ENCODE measurements at regions not wholly inside any gene's neighbourhood (a gene's known extent, or its start where the extent isn't known, plus 50 kb on each side); places are given as distances from the start of the nearest gene placed in this dataset.

DNA sequence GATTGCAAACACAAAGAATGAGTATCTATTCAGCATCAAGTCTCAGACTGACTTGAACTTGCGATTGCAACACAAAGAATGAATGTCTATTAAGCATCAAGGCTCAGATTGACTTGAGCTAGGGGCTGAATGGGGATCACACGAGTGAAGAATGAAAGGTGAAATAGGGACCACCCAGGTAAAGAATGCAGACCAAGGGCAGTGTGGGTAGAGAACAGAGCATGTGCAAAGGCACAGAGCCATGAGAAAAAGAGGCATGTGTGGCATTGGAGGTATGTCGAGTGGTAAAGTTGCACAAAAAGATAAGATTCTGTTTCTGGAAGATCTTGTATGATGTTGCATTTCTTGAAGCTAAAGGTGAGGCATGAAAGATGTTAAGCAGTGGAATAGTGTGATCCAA, 119.4 kb upstream of the GPR149 start:
- WGBS, 3 donors = 67 to 77% (median 77%) methylated on average over 3 of the region's 3 CpGs
- H3K27me3 ChIP-seq = no peaks in the 10 kb centered on the region
- H3K36me3 ChIP-seq = no peaks in the 10 kb centered on the region
- DNase-seq = no peak
- no peaks in the 10 kb centered on the region for H3K4me1 ChIP-seq (ENCODE audit: insufficient read depth)
- TF ChIP-seq, protein P1, sequence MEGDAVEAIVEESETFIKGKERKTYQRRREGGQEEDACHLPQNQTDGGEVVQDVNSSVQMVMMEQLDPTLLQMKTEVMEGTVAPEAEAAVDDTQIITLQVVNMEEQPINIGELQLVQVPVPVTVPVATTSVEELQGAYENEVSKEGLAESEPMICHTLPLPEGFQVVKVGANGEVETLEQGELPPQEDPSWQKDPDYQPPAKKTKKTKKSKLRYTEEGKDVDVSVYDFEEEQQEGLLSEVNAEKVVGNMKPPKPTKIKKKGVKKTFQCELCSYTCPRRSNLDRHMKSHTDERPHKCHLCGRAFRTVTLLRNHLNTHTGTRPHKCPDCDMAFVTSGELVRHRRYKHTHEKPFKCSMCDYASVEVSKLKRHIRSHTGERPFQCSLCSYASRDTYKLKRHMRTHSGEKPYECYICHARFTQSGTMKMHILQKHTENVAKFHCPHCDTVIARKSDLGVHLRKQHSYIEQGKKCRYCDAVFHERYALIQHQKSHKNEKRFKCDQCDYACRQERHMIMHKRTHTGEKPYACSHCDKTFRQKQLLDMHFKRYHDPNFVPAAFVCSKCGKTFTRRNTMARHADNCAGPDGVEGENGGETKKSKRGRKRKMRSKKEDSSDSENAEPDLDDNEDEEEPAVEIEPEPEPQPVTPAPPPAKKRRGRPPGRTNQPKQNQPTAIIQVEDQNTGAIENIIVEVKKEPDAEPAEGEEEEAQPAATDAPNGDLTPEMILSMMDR (IDR thresholded peaks at IDR 0.05) = no peak
- TF ChIP-seq POLR2A (IDR thresholded peaks at IDR 0.05) = no peak
- no peak for TF ChIP-seq EP300 (IDR thresholded peaks at IDR 0.05)
- H3K4me3 ChIP-seq = no peak overlapping the region
- intact Hi-C loops (cut with DNase I) = no loop called here
- no peaks in the 10 kb centered on the region for H3K9me3 ChIP-seq
- no peak overlapping the region for H3K27ac ChIP-seq

DNA sequence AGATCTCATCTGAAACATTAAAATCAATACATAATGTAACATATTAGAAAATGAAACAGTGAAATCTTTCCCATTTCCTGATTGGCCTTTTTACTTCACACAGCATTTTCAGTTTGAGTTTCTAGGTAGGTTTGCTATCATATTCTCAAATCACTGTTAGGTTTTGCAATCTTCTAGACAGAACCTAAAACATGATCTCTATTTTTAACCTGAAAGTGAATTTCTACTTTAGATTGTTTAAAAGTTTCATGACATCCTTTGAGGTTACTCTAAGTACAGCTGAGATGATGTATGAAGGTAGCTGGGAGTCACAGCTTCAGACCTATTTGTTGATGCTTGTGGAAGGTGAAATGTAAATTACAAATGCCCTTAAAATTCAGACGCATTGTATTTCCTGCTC, 118.4 kb upstream of the GPR149 start:
- no peak overlapping the region for H3K27ac ChIP-seq
- no peak for DNase-seq
- intact Hi-C loops (cut with DNase I) = no loop called here
- no peak for TF ChIP-seq EP300 (IDR thresholded peaks at IDR 0.05)
- TF ChIP-seq, protein P1 (IDR thresholded peaks at IDR 0.05) = no peak
- TF ChIP-seq POLR2A (IDR thresholded peaks at IDR 0.05) = no peak
- H3K4me1 ChIP-seq (ENCODE audit: insufficient read depth) = no peaks in the 10 kb centered on the region
- no peaks in the 10 kb centered on the region for H3K27me3 ChIP-seq
- H3K36me3 ChIP-seq = no peaks in the 10 kb centered on the region
- no peak overlapping the region for H3K4me3 ChIP-seq
- WGBS, 3 donors = 50 to 58% (median 55%) methylated on average over 1 of the region's 1 CpG
- H3K9me3 ChIP-seq = no peaks in the 10 kb centered on the region

DNA sequence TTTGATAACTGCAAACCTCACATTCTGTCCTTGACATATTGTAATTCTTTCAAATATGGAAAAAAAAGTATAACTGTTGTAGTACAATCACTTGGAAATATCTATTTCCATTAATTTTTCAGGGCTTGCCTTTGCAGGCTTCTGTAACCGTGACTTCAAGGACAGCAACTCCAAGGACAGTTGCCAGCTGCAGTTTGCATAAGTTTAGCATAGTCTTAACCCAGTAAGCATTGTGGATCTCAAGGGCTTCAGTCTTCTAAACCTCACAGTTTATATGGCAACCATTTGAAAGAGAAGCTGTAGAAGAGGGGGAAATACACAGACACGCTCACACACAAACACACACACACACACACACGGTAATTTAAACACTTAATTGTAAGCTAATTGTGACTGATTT, 112.8 kb upstream of the GPR149 start:
- H3K4me3 ChIP-seq = no peak overlapping the region
- no peak for DNase-seq
- no peaks in the 10 kb centered on the region for H3K27me3 ChIP-seq
- H3K36me3 ChIP-seq = no peaks in the 10 kb centered on the region
- H3K4me1 ChIP-seq (ENCODE audit: insufficient read depth) = no peaks in the 10 kb centered on the region
- no peaks in the 10 kb centered on the region for H3K9me3 ChIP-seq
- 37 to 51% (median 39%) methylated on average over 3 of the region's 3 CpGs for WGBS, 3 donors
- H3K27ac ChIP-seq = no peak overlapping the region
- TF ChIP-seq, protein P1 (IDR thresholded peaks at IDR 0.05) = no peak
- TF ChIP-seq POLR2A (IDR thresholded peaks at IDR 0.05) (no peak), EP300 (IDR thresholded peaks at IDR 0.05) (no peak)
- intact Hi-C loops (cut with DNase I) = no loop called here

DNA sequence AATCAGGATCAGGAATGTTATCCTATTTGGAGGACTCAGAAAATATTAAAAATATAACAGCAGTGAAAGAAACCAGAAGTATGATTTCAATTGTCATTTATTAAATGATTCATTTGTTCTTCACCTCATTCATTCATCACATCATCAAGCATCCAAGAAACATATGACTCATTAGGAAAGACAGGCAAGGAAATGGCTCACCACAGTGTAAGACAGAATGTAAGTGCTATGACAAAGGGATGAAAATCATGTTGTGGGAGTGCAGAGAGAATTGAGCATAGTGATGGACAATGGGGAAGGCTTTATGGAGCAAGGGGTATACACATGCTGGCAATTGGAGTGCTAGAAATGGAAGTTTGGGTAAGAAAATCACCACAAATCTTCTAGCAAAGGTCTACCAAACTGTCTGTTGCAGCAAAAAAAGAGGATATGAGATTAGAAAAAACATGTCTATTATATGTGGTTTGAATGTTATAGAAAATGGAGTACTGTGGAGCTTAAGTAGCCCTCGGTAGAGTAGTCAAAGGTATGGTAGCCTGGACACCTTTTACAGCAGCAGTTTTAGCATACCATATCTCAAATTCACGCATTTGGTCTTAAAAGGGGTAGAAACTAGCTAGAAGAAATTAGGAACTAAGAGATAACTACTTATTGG, 111.1 kb upstream of the GPR149 start:
- Histone ChIP-seq H3K4me1 (ENCODE audit: insufficient read depth) (no peaks in the 10 kb centered on the region), H3K4me3 (no peak overlapping the region), H3K27me3 (no peaks in the 10 kb centered on the region), H3K9me3 (no peaks in the 10 kb centered on the region), H3K27ac (no peak overlapping the region), H3K36me3 (no peaks in the 10 kb centered on the region)
- WGBS, 3 donors = 81 to 94% (median 86%) methylated on average over 2 of the region's 2 CpGs
- TF ChIP-seq POLR2A (IDR thresholded peaks at IDR 0.05) (no peak), EP300 (IDR thresholded peaks at IDR 0.05) (no peak)
- TF ChIP-seq, protein P1 (IDR thresholded peaks at IDR 0.05) = no peak
- intact Hi-C loops (cut with DNase I) = no loop called here
- DNase-seq = no peak
